ENCODE measurements at regions not wholly inside any gene's neighbourhood (a gene's known extent, or its start where the extent isn't known, plus 50 kb on each side); places are given as distances from the start of the nearest gene placed in this dataset.

DNA sequence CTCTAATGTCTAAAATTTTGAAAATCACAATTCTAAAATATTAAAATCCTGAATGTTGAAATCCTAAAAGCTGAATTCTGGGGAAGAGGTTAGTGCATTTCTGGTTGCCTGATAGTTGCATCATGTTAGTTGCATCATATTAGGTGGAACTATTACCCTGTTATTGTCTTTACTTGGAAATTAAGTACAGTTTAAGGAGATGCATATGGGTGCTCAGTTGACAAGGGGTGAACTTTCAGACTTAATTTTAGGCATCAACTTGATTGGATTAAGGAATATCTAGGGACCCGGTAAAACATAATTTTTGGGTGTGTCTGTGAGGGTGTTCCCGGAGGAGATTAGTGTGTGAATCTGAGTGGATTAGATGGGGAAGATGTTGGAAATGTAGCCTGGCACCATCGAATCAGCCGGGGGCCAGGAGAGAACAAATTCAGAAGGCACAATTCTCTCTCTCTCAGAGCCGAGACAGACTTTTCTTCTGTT lies 409.8 kb downstream of the PLCL1 start:
- DNase-seq, result peak in 1 of 2 experiments; percentile 62
- no peak for TF ChIP-seq GATA1 (IDR thresholded peaks at IDR 0.05; ENCODE audit: low read depth, low read length)
- no peak for TF ChIP-seq POLR2A (IDR thresholded peaks at IDR 0.05; ENCODE audit: low read length)

DNA sequence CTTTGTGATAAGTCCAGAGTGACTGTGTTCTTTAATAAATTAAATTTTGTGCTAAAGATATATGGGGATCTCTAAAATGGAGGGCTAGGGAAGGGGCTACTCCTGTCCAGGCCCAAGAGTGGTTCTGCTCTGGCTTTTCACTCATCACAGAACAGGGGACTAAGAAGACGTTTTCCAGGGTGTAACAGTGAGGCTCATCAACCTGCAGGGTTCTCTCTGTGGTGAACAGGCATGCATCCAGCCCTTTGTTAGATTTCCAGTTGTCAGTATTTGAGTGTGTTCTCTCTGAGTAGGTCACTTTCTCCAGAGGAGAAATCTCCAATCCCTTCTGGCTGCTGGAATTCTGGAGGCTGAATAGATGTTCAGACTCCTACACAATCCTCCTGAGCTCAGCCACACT lies 408.9 kb downstream of the PLCL1 start:
- DNase-seq, result no peak
- TF ChIP-seq GATA1 (IDR thresholded peaks at IDR 0.05; ENCODE audit: low read depth, low read length) (no peak), POLR2A (IDR thresholded peaks at IDR 0.05; ENCODE audit: low read length) (no peak)

- no peak for TF ChIP-seq GATA1 (IDR thresholded peaks at IDR 0.05; ENCODE audit: low read depth, low read length)
- no peak for TF ChIP-seq POLR2A (IDR thresholded peaks at IDR 0.05; ENCODE audit: low read length)
- DNase-seq, result no peak
These were observed 407.3 kb downstream of the PLCL1 start for GRCh38 chr2:198211706-198212105.

GRCh38 chr2:198203336-198204069 lies 399.1 kb downstream of the PLCL1 start:
- no peak for DNase-seq
- no peak for TF ChIP-seq GATA1 (IDR thresholded peaks at IDR 0.05; ENCODE audit: low read depth, low read length)
- TF ChIP-seq POLR2A (IDR thresholded peaks at IDR 0.05; ENCODE audit: low read length), result no peak
